MM.1S (cell line): ENCODE measurements at regions not wholly inside any gene's neighbourhood (a gene's known extent, or its start where the extent isn't known, plus 50 kb on each side); places are given as distances from the start of the nearest gene placed in this dataset.

ENCODE experiments used
- DNase-seq: peaks from one replicate; pipeline ENCODE4 v3.0.0-alpha.2; 2015
- H2AFZ ChIP-seq: fragments of 300-600 bp; sonication (generic); 2 replicates; pipeline ENCODE4 v1.6.0; 2016; ENCODE audit warnings: antibody characterized with exemption, low read length
- H3F3A ChIP-seq: fragments of 300-600 bp; sonication (generic); 2 replicates; pipeline ENCODE4 v1.6.1; 2016; ENCODE audit warnings: mild to moderate bottlenecking, antibody characterized with exemption, low read length, moderate library complexity, mixed read lengths; ENCODE audit not compliant: insufficient read depth
- H3K27ac ChIP-seq: fragments of 300-600 bp; sonication (generic); 2 replicates; pipeline ENCODE4 v1.5.1; 2016; ENCODE audit warnings: mild to moderate bottlenecking, low read length
- H3K27me3 ChIP-seq: fragments of 300-600 bp; sonication (generic); replicated peaks from 2 replicates; pipeline ENCODE4 v1.6.0; 2016; ENCODE audit warnings: low read length; ENCODE audit not compliant: insufficient read depth
- H3K36me3 ChIP-seq: fragments of 300-600 bp; sonication (generic); replicated peaks from 2 replicates; pipeline ENCODE4 v1.6.1; 2016; ENCODE audit warnings: mild to moderate bottlenecking, low read length, mixed read lengths; ENCODE audit not compliant: insufficient read depth
- H3K4me1 ChIP-seq: fragments of 300-600 bp; sonication (generic); 2 replicates; pipeline ENCODE4 v1.6.1; 2016; ENCODE audit warnings: low read length, mixed read lengths
- H3K4me2 ChIP-seq: fragments of 300-600 bp; sonication (generic); 2 replicates; pipeline ENCODE4 v1.6.0; 2016; ENCODE audit warnings: low read depth, low read length
- H3K4me3 ChIP-seq: fragments of 300-600 bp; sonication (generic); 2 replicates; pipeline ENCODE4 v1.5.1; 2016; ENCODE audit warnings: low read length, mixed read lengths
- H3K79me2 ChIP-seq: fragments of 300-600 bp; sonication (generic); 2 replicates; pipeline ENCODE4 v1.6.1; 2016; ENCODE audit warnings: mixed run types, low read length, mixed read lengths
- H3K9ac ChIP-seq: fragments of 300-600 bp; sonication (generic); 2 replicates; pipeline ENCODE4 v1.6.1; 2016; ENCODE audit warnings: low read length, mixed read lengths
- H3K9me2 ChIP-seq: fragments of 300-600 bp; sonication (generic); replicated peaks from 2 replicates; pipeline ENCODE4 v1.6.1; 2016; ENCODE audit warnings: mild to moderate bottlenecking, low read length, mixed read lengths; ENCODE audit not compliant: insufficient read depth
- H3K9me3 ChIP-seq: fragments of 300-600 bp; sonication (generic); replicated peaks from 2 replicates; pipeline ENCODE4 v1.6.1; 2016; ENCODE audit warnings: mild to moderate bottlenecking, low read length, mixed read lengths; ENCODE audit not compliant: insufficient read depth
- H4K20me1 ChIP-seq: fragments of 300-600 bp; sonication (generic); 2 replicates; pipeline ENCODE4 v1.6.1; 2016; ENCODE audit warnings: mild to moderate bottlenecking, low read length, moderate library complexity, mixed read lengths; ENCODE audit not compliant: insufficient read depth
- CTCF ChIP-seq: fragments of 300-600 bp; sonication (generic); IDR thresholded peaks from 2 replicates; pipeline ENCODE4 v1.5.1; 2016; ENCODE audit warnings: antibody characterized with exemption, low read length, mixed read lengths
- EZH2 ChIP-seq: fragments of 300-600 bp; sonication (generic); optimal IDR thresholded peaks from 2 replicates; pipeline ENCODE3; 2017; ENCODE audit warnings: low read depth, mild to moderate bottlenecking, antibody characterized with exemption, low read length, mixed read lengths
- EZH2phosphoT487 ChIP-seq: fragments of 300-600 bp; sonication (generic); IDR thresholded peaks from 2 replicates; pipeline ENCODE4 v1.6.1; 2018; ENCODE audit warnings: antibody characterized with exemption, low read length

- H3K9me2 ChIP-seq, result no peaks in the 10 kb centered on the region
- H2AFZ ChIP-seq, result no peak overlapping the region
- no peaks in the 10 kb centered on the region for H3K79me2 ChIP-seq
- no peak overlapping the region for H3K4me2 ChIP-seq
- H3K27ac ChIP-seq, result no peak overlapping the region
- H3K4me3 ChIP-seq, result no peak overlapping the region
- no peak overlapping the region for H3K9ac ChIP-seq
- TF ChIP-seq EZH2phosphoT487 (no peak), EZH2 (no peak), CTCF (no peak)
- no peak for DNase-seq
- H3K36me3 ChIP-seq, result no peaks in the 10 kb centered on the region
- no peaks in the 10 kb centered on the region for H3K4me1 ChIP-seq
- H3K27me3 ChIP-seq, result no peaks in the 10 kb centered on the region
- H4K20me1 ChIP-seq, result no peaks in the 10 kb centered on the region
- H3F3A ChIP-seq, result no peaks in the 10 kb centered on the region
- no peaks in the 10 kb centered on the region for H3K9me3 ChIP-seq
Observed at GRCh38 chr12:112716099-112717093, 75.2 kb upstream of the RPH3A start.

- Histone ChIP-seq H4K20me1 (no peaks in the 10 kb centered on the region), H3K9me2 (no peaks in the 10 kb centered on the region), H3K4me1 (no peaks in the 10 kb centered on the region), H3K4me3 (no peak overlapping the region), H3K27ac (no peak overlapping the region), H3K9ac (no peak overlapping the region), H3K36me3 (no peaks in the 10 kb centered on the region), H3K79me2 (no peaks in the 10 kb centered on the region), H2AFZ (no peak overlapping the region), H3K4me2 (no peak overlapping the region), H3K27me3 (no peaks in the 10 kb centered on the region), H3F3A (no peaks in the 10 kb centered on the region), H3K9me3 (no peaks in the 10 kb centered on the region)
- TF ChIP-seq EZH2 (no peak), CTCF (no peak), EZH2phosphoT487 (no peak)
- DNase-seq, result no peak
Observed at GRCh38 chr12:112728864-112729263, 62.7 kb upstream of the RPH3A start.

- Histone ChIP-seq H3K27ac (no peak overlapping the region), H3K9me3 (no peaks in the 10 kb centered on the region), H3K4me1 (no peaks in the 10 kb centered on the region), H3K4me3 (no peak overlapping the region), H3K36me3 (no peaks in the 10 kb centered on the region), H3K27me3 (no peaks in the 10 kb centered on the region), H3K79me2 (no peaks in the 10 kb centered on the region), H3K4me2 (no peak overlapping the region), H3K9me2 (no peaks in the 10 kb centered on the region), H4K20me1 (no peaks in the 10 kb centered on the region), H2AFZ (no peak overlapping the region), H3K9ac (no peak overlapping the region), H3F3A (no peaks in the 10 kb centered on the region)
- DNase-seq, result no peak
- TF ChIP-seq EZH2 (no peak), CTCF (no peak), EZH2phosphoT487 (no peak)
Observed at GRCh38 chr12:112734859-112735695, 56.5 kb upstream of the RPH3A start.
